MM.1S (cell line): ENCODE measurements at regions not wholly inside any gene's neighbourhood (a gene's known extent, or its start where the extent isn't known, plus 50 kb on each side); places are given as distances from the start of the nearest gene placed in this dataset.

Experiments used
- DNase-seq: peaks from one replicate; pipeline ENCODE4 v3.0.0-alpha.2; 2015
- H2AFZ ChIP-seq: fragments of 300-600 bp; sonication (generic); 2 replicates; pipeline ENCODE4 v1.6.0; 2016; ENCODE audit warnings: antibody characterized with exemption, low read length
- H3F3A ChIP-seq: fragments of 300-600 bp; sonication (generic); 2 replicates; pipeline ENCODE4 v1.6.1; 2016; ENCODE audit warnings: mild to moderate bottlenecking, antibody characterized with exemption, low read length, moderate library complexity, mixed read lengths; ENCODE audit not compliant: insufficient read depth
- H3K27ac ChIP-seq: fragments of 300-600 bp; sonication (generic); 2 replicates; pipeline ENCODE4 v1.5.1; 2016; ENCODE audit warnings: mild to moderate bottlenecking, low read length
- H3K27me3 ChIP-seq: fragments of 300-600 bp; sonication (generic); replicated peaks from 2 replicates; pipeline ENCODE4 v1.6.0; 2016; ENCODE audit warnings: low read length; ENCODE audit not compliant: insufficient read depth
- H3K36me3 ChIP-seq: fragments of 300-600 bp; sonication (generic); replicated peaks from 2 replicates; pipeline ENCODE4 v1.6.1; 2016; ENCODE audit warnings: mild to moderate bottlenecking, low read length, mixed read lengths; ENCODE audit not compliant: insufficient read depth
- H3K4me1 ChIP-seq: fragments of 300-600 bp; sonication (generic); 2 replicates; pipeline ENCODE4 v1.6.1; 2016; ENCODE audit warnings: low read length, mixed read lengths
- H3K4me2 ChIP-seq: fragments of 300-600 bp; sonication (generic); 2 replicates; pipeline ENCODE4 v1.6.0; 2016; ENCODE audit warnings: low read depth, low read length
- H3K4me3 ChIP-seq: fragments of 300-600 bp; sonication (generic); 2 replicates; pipeline ENCODE4 v1.5.1; 2016; ENCODE audit warnings: low read length, mixed read lengths
- H3K79me2 ChIP-seq: fragments of 300-600 bp; sonication (generic); 2 replicates; pipeline ENCODE4 v1.6.1; 2016; ENCODE audit warnings: mixed run types, low read length, mixed read lengths
- H3K9ac ChIP-seq: fragments of 300-600 bp; sonication (generic); 2 replicates; pipeline ENCODE4 v1.6.1; 2016; ENCODE audit warnings: low read length, mixed read lengths
- H3K9me2 ChIP-seq: fragments of 300-600 bp; sonication (generic); replicated peaks from 2 replicates; pipeline ENCODE4 v1.6.1; 2016; ENCODE audit warnings: mild to moderate bottlenecking, low read length, mixed read lengths; ENCODE audit not compliant: insufficient read depth
- H3K9me3 ChIP-seq: fragments of 300-600 bp; sonication (generic); replicated peaks from 2 replicates; pipeline ENCODE4 v1.6.1; 2016; ENCODE audit warnings: mild to moderate bottlenecking, low read length, mixed read lengths; ENCODE audit not compliant: insufficient read depth
- H4K20me1 ChIP-seq: fragments of 300-600 bp; sonication (generic); 2 replicates; pipeline ENCODE4 v1.6.1; 2016; ENCODE audit warnings: mild to moderate bottlenecking, low read length, moderate library complexity, mixed read lengths; ENCODE audit not compliant: insufficient read depth
- CTCF ChIP-seq: fragments of 300-600 bp; sonication (generic); IDR thresholded peaks from 2 replicates; pipeline ENCODE4 v1.5.1; 2016; ENCODE audit warnings: antibody characterized with exemption, low read length, mixed read lengths
- EZH2 ChIP-seq: fragments of 300-600 bp; sonication (generic); optimal IDR thresholded peaks from 2 replicates; pipeline ENCODE3; 2017; ENCODE audit warnings: low read depth, mild to moderate bottlenecking, antibody characterized with exemption, low read length, mixed read lengths
- EZH2phosphoT487 ChIP-seq: fragments of 300-600 bp; sonication (generic); IDR thresholded peaks from 2 replicates; pipeline ENCODE4 v1.6.1; 2018; ENCODE audit warnings: antibody characterized with exemption, low read length

GRCh38 chr3:95775486-95776094 is 1038.8 kb upstream of the EPHA6 start:
- no peaks in the 10 kb centered on the region for H3F3A ChIP-seq
- no peak for DNase-seq
- no peaks in the 10 kb centered on the region for H3K36me3 ChIP-seq
- no peak overlapping the region for H3K4me2 ChIP-seq
- H2AFZ ChIP-seq, result no peak overlapping the region
- H3K27ac ChIP-seq, result no peak overlapping the region
- no peak overlapping the region for H3K4me3 ChIP-seq
- no peaks in the 10 kb centered on the region for H3K4me1 ChIP-seq
- H4K20me1 ChIP-seq, result no peaks in the 10 kb centered on the region
- H3K27me3 ChIP-seq, result no peaks in the 10 kb centered on the region
- no peak overlapping the region for H3K9ac ChIP-seq
- no peaks in the 10 kb centered on the region for H3K9me3 ChIP-seq
- no peaks in the 10 kb centered on the region for H3K9me2 ChIP-seq
- TF ChIP-seq EZH2phosphoT487 (no peak), CTCF (no peak), EZH2 (no peak)
- no peaks in the 10 kb centered on the region for H3K79me2 ChIP-seq

GRCh38 chr3:95781598-95781997 is 1032.8 kb upstream of the EPHA6 start:
- H3K36me3 ChIP-seq, result no peaks in the 10 kb centered on the region
- no peak overlapping the region for H3K9ac ChIP-seq
- no peak for TF ChIP-seq EZH2
- no peak for TF ChIP-seq CTCF
- TF ChIP-seq EZH2phosphoT487, result no peak
- H4K20me1 ChIP-seq, result no peaks in the 10 kb centered on the region
- no peaks in the 10 kb centered on the region for H3F3A ChIP-seq
- H3K4me3 ChIP-seq, result no peak overlapping the region
- H3K4me2 ChIP-seq, result no peak overlapping the region
- no peaks in the 10 kb centered on the region for H3K9me3 ChIP-seq
- no peak for DNase-seq
- H3K27ac ChIP-seq, result no peak overlapping the region
- H3K4me1 ChIP-seq, result no peaks in the 10 kb centered on the region
- H2AFZ ChIP-seq, result no peak overlapping the region
- no peaks in the 10 kb centered on the region for H3K27me3 ChIP-seq
- H3K9me2 ChIP-seq, result no peaks in the 10 kb centered on the region
- H3K79me2 ChIP-seq, result no peaks in the 10 kb centered on the region

- Histone ChIP-seq H3K79me2 (no peaks in the 10 kb centered on the region), H3K9me3 (no peaks in the 10 kb centered on the region), H3K4me2 (no peak overlapping the region), H3K27ac (no peak overlapping the region), H3K4me3 (no peak overlapping the region), H2AFZ (no peak overlapping the region), H3K4me1 (no peaks in the 10 kb centered on the region), H3F3A (no peaks in the 10 kb centered on the region), H3K9me2 (no peaks in the 10 kb centered on the region), H3K9ac (no peak overlapping the region), H3K36me3 (no peaks in the 10 kb centered on the region), H3K27me3 (no peaks in the 10 kb centered on the region), H4K20me1 (no peaks in the 10 kb centered on the region)
- TF ChIP-seq EZH2phosphoT487, result no peak
- no peak for TF ChIP-seq CTCF
- no peak for TF ChIP-seq EZH2
- no peak for DNase-seq
Observed at GRCh38 chr3:95789111-95789510, 1025.3 kb upstream of the EPHA6 start.
